NCI-H460 (cell line): ENCODE measurements at regions not wholly inside any gene's neighbourhood (a gene's known extent, or its start where the extent isn't known, plus 50 kb on each side); places are given as distances from the start of the nearest gene placed in this dataset.
"Not testable (repeated sequence)": the region's sequence is repeated elsewhere in the genome, so short reads cannot be mapped to it uniquely, and the experiment has no call there.

Experiments used
- DNase-seq: peaks from one replicate; pipeline ENCODE4 v3.0.0-alpha.2; 2016; ENCODE audit warnings: low read depth; ENCODE audit errors: extremely low read depth

DNA sequence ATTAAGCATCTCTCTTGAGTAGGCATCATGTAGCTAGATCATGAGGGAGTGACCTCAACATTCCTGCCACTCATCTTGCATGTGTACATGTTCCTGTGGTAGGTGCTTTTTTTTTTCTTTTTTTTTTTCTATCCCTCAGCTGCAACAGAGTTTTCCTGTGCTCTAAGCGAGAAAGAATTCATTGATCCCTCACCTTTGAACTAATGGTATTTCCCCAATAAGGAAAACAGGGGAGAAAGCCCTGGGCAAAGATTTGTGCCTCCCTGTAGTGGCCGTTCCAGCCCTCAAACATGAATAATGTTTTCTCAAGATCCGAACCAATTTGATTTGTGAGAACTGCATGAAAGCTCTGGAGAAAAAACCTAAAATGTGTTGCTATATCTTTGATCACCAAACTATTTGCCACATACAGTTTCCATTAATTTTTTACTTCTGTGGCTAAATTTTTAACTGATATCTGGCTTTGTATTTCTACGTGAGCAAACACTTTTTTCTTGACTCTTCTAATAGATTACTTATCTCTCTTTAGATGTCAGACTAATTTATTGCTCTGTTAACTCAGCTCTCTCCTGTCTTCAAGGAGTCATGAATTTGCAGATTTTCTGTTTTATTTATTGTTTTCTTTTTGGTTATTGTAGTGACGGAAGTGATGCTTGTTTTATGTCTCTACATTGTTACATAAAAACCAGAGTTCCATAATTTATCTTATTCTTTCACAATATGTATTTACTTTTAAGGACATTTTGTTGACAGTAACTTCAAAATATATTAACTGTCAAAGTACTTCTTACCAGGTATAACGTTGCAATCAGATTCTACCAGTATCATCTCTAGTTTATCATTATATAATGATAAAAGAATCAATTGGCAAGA lies 1396.5 kb downstream of the OTOL1 start:
- no peak for DNase-seq

DNA sequence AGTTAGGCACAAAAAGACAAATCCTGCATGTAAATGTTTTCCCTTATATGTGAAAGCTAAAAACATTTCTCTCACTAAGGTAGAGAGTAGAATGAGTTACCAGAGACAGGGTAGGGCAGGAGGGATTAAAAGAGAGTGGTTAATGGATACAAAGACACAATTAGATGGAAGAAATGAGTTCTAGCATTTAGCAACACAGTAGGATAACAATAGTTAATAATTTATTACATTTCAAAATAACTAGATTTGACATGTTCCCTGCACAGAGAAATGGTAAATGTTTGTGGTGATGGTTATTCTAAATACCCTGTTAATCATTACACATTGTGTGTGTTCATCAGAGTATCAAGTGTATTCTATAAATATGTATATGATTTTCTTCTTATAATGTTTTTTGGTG lies 1400.7 kb downstream of the OTOL1 start:
- no peak for DNase-seq

DNA sequence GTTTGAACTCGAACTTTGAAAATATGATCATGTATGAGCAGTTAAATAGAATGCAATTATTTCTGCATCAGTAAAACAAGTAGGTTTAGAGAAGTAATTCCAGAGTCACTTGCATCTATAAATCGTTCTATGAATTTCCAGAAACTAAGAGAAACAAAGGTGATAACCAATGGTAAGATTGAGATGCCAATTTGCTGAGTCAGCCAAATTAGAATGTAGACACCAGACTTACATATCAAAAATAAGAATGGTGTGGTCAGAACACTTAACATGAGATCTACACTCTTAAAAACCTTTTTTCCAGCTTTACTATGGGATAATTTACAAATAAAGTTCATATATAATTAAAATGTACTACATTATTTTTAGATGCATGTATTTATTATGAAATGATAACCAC lies 1435.9 kb downstream of the OTOL1 start:
- DNase-seq: no peak

DNA sequence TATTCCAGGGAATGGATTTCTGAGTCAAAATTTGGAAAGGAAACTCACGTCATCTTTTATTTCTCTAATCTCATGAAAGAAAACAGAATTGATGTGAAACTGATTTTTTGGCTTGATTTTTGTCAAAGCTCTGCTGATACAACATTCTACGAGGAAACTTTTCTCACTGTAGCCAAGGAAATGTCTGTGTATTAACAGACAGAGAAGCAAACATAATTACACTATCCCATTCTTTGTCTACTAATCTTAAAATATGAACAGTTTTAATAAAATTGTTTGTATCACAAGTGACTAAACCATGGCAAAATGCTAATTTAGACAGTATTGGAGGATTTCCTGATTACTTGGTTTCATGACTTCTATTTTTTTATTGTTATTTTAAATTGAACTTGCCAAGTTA lies 1437.0 kb downstream of the OTOL1 start:
- no peak for DNase-seq

DNA sequence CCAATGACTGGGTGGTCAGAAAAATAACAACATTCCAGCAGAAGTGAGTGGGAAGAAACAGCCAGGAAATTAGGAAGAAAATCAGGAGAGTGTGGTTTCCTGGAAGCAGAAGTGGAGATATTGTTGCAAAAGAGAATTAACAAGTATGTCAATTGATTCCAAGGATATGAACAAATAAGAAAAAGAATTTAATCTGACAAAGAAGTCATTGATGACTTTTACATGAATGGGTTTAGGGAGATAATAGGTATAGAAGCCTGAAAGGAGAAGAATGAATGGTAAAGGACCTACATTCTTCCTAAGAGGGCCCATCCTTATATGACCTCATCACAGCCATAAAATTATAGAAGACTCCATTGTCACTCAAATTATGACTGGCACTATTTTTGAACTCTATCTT lies 1440.1 kb downstream of the OTOL1 start:
- DNase-seq: no peak

DNA sequence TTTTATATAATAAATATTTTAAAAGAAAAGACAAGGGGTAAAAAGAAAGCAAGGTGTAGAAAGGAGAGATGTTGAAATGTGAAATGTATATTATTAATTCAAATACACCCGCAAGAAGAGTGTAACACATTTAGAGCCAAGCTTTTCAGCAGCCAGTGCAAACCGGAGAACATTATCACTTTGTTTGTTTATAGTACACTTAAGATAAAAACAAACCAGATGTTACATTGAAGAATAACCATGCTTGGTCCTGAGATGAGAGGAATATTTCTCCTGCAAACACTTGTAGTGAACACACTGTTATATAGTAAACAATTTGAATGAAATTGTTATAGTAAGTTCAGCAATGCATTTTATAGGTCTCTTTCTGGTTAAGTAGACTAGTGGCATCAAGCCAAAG lies 1441.5 kb downstream of the OTOL1 start:
- DNase-seq: no peak

DNA sequence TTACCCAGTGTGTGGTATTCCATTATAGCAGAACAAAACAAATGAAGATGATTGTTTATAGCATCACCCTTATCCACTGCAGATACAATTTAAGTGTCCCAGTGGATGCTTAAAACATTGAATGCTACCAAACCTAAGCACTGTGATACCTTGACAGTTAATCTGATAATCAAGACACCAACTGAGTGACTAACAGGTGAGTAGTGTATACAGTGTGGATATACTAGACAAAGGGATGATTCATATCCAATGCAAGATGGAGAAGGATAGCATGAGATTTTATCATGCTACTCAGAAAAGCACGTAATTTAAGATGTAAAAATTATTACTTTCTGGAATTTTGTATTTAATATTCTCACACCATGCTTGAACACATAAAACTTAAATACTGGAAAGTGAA lies 1449.0 kb downstream of the OTOL1 start:
- no peak for DNase-seq

DNA sequence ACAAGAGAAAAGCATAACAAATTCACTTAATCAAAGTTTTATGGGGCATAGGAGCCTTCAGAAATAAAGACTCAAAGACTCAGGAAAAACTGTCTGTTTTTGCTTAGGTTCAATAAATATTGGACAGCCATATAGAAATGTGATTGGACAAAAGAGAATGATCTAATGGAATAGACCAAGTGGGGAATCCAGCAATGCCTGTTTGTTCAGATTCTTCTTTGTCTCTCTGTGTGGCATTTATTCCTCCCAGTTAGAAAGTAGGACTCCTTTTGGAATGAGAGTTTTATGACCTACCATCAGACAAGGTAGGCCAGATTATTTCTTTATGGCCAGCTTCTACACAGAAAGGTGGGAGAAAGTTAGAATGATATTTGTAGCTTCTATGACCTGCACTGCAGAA lies 1460.1 kb downstream of the OTOL1 start:
- no peak for DNase-seq

DNA sequence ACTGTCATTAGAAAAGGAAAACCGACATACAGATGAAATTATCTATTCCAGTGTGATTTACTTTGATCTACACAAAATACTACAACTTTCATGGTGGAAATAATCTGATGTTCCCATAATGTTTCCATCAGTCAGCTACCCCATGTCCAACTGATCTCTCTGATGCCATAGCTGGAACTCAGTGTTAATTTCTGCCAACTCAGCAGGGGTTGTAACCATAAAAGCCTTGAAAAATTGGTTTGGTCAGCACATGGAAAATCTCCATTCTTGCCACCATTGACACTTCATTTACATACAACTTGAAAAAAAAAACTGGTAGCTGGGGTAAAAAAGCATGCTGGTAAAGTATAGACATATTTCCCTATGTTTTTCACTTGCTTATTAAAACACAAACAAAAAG lies 1463.7 kb downstream of the OTOL1 start:
- DNase-seq: no peak

DNA sequence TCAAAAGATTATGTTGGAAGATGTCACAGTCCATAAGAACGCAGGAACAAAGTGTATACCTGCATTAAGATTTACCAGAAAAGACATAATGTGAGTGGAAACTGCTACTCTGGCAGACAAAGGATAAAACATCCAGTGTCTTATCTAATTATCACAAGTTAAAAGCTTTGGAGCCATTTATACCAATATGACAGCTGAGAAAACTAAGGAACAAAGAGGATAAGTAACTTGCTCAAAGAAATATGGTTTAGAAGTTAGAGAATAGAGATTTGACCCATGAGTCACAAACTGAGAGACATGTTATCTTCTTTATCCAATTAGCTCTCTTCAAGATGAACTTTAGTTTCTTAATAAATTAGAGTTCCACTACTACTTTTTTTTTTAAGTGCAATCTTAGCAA lies 1473.7 kb downstream of the OTOL1 start:
- no peak for DNase-seq

DNA sequence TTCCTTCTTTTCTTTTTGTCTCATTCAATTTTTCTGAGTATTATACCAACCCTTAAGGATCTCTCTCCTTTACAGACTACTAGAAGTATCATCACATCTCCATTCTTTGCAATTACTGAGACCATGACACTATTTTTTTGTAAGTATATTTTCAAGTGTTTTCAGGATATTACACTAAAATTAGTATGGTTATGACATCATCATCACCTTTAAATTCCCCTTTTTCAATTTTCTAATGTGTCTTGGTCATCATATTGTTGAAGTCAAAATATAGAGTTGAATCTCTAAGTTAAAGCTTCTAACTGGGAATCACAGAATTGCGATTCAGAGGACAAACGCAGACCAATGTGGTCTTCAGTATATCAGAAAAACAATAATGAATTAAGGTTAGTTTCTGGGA lies 1475.1 kb downstream of the OTOL1 start:
- DNase-seq: no peak

DNA sequence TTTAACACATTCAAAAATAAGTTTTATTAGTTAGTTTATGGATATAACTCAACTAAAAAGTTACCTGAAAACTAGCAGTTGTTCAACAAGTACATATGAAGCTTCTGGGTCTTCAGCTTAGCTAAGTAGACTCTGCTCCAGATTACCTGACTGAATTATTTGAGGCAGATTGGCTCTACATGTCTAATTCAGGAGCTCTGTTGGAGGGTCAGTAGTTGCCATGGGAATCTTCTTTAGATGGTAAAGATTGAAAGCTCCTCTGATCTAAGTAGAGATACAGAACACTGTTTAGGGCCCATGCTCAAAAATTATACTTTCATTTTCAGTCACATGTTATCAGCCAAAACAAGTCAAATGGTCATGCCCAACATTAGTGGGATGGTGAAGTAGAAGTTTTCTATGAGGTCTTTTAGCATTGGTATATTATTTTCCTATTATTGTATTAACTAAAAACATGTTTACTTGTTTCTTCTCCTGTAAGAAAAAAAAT lies 1476.9 kb downstream of the OTOL1 start:
- DNase-seq: no peak

DNA sequence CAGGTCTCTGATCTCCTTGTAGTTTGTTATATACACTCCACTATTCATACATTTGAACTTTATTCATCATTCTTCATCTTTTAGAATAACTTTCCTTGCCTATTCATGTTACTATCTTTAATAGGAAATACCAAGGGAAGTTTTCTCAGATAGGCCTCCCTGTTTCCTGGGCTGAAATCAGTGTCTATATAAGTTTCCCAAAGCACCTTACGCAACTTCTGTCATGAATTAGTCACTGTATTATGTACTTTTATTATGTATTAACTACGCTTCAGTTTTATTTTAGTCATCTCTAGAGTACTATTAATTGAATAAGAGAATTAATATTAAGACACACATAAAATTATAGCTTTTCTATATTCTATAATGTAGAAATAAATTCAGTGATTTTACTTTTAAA lies 1481.5 kb downstream of the OTOL1 start:
- no peak for DNase-seq

DNA sequence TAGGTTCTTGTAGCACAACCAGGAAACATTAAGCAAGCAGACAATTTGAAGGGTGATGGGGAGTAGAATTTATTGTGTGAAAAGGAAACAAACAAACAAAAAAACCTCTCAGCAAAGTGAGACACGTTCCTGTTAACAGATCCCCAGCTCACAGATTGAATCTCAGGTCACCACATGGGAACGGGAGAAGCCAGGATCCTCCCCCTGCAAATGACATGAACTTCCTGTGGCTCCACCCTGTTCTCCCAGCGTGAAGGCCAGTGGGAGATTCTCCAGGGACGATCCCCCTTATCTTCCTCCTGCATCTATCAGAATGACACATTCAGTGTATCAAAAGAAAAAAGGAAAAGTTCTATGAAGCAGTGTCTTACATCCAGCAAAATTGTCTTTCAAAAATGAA lies 1488.1 kb downstream of the OTOL1 start:
- no peak for DNase-seq

DNA sequence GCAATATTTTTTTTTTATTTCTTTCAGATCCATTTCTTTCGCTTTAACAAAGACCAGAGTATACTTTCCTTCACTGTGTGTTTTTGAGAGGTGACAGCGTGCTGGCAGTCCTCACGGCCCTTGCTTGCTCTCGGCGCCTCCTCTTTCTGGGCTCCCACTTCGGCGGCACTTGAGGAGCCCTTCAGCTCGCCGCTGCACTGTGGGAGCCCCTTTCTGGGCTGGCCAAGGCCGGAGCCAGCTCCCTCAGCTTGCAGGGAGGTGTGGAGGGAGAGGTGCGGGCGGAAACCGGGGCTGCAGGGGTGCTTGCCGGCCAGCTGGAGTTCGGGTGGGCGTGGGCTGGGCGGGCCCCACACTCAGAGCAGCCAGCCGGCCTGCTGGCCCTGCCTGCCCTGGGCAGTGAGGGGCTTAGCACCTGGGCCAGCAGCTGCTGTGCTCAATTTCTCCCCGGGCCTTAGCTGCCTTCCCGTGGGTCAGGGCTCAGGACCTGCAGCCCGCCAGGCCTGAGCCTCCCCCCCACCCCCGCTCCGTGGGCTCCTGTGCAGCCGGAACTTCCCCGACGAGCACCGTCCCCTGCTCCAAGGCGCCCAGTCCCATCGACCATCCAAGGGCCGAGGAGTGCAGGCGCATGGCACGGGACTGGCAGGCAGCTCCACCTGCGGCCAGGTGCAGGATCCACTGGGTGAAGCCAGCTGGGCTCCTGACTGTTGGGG lies 1490.6 kb downstream of the OTOL1 start:
- not testable (repeated sequence) for DNase-seq

DNA sequence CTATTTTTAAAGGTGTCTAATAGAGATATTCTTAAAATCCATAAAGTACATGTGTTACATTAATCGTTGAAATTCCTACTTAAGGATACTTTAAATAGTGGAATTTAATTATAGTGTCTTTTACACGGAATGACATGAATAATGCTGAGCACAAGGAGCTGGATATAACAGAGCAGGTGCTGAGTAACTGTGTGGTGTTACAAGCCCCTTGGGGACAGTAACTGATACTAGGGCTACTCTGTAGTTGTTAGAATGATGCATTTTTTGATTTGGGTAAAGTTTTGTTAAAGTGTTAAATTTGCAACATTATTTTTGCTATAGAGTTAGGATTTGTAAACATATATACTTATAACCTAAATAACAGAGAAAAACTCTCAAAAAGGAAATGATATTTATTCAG lies 1496.1 kb downstream of the OTOL1 start:
- no peak for DNase-seq

DNA sequence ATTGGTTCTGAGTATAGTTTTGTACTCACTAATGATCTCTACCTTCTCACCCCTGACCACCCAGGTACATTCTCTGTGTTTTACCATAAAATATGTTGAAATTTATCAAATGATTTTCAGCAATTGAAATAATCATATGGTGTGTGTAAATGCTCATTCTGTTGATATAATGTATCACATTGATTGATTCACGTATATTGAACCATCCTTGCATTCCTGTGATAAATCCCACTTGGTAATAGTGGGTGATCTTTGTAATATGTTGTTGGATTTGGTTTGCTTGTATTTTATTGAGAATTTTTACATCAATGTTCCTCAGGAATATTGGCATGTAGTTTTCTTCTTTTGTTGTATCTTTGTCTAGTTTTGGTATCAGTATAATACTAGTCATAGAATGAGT lies 1497.6 kb downstream of the OTOL1 start:
- no peak for DNase-seq

DNA sequence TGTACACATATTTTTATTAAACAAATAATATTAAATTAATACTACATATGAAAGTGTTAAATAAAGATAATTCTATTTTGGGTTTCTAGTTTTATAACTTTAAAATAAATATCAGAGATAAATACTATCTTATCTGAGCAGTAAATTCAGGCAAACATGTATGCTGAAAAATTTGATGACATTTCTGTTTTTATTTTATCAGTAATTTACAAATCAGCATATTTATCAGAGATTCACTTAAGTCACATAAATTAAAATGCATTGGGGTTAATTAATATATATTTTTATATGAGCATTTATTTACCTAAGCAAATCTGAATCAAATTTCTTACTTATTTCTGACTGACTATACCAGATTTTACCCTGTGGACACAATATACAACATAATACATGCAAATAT lies 1499.8 kb downstream of the OTOL1 start:
- no peak for DNase-seq

DNA sequence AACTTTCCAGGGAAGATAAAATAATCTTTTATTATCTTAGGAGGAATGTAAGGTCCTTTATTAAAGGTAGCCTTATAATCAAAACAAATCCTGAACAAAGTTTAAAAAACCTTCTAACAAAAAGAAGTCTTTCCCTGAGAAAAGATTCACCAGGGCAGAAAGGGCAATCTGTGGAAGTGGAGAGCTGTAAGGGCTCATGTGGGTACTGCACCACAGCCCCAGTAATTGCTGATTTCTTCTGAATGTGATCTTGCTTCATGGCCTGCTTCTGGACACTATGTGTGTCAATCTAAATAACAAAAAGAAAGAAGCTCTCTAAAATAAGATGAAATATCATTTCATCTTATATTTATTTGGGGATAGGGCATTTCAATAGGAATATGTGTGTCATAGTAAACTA lies 1501.6 kb downstream of the OTOL1 start:
- DNase-seq: no peak

DNA sequence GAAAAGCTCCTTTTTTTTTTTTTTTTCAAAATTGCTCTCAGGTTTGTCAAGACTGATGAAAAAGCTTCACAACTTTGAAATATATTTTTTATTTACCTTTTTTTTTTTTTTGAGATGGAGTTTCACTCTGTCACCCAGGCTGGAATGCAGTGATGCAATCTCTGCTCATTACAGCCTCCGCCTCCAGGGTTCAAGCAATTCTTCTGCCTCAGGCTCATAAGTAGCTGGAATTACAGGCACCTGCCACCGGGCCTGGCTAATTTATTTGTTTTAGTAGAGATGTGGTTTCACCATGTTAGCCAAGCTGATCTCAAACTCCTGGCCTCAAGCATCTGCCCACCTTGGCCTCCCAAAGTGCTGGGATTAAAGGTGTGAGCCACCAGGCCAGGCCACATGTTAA lies 1515.0 kb downstream of the OTOL1 start:
- DNase-seq: no peak

DNA sequence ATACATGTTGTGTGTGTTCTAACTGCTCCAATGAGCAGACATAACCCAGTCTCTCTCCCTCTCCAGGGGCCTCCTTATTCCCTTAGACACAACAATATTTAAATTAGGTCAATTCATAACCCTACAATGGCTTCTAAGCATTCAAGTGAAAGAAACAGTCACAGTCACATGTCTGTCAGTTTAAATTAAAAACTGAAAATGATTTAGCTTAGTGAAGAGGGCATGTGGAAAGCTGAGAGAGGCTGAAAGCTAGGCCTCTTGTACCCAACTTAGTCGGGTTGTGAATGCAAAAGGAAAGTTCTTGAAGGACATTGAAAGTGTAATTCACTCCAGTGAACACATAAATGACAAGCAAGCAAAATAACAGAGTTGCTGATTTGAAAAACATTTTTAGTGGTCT lies 1519.6 kb downstream of the OTOL1 start:
- no peak for DNase-seq

DNA sequence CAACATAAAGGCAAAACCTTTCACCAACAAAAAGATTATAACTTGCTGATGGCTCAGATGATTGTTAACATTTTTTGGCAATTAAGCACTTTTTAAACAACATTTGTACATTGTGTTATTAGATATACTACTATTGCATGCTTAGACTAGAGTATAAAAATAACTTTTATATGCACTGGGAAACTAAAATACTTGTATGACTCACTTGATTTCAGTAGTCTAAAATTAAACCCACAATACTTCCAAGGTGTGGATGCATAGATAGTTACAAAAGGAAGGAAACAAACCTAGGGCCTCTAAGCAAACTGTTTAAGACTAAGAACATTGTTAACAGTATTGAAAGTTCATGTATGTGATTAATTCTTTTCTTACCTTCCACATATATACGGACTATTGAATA lies 1521.5 kb downstream of the OTOL1 start:
- DNase-seq: no peak
